GM12892 (cell line): ENCODE measurements at regions not wholly inside any gene's neighbourhood (a gene's known extent, or its start where the extent isn't known, plus 50 kb on each side); places are given as distances from the start of the nearest gene placed in this dataset.

Experiments
- POLR2A ChIP-seq: IDR thresholded peaks from 2 replicates; pipeline ENCODE4 v1.6.1; 2011; ENCODE audit warnings: low read depth, low read length, control low read depth
- POLR2AphosphoS5 ChIP-seq: IDR thresholded peaks from 2 replicates; pipeline ENCODE4 v1.6.1; 2011; ENCODE audit warnings: low read depth, low read length, control low read depth

DNA sequence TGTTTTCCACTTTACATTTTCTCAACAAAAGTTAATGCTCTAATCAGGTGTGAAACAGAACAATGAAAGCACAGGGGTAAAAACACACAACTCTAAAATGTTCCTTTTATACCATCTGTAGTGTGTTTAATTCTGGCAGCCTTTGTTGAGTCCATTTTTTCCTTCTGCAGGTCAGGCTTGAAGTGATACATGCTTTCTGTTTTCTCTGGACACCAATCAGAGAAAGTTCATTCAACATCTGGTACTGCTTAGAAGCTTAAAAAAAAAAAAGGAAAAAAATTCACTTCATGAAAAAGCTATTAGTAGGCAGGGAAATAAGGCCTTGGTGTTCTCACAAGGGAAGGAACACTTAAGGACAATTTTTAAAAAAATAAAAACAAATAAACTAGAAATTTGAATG is 231.3 kb upstream of the RHOBTB1 start:
- TF ChIP-seq POLR2A (no peak), POLR2AphosphoS5 (no peak)
